ENCODE measurements at regions not wholly inside any gene's neighbourhood (a gene's known extent, or its start where the extent isn't known, plus 50 kb on each side); places are given as distances from the start of the nearest gene placed in this dataset.

DNA sequence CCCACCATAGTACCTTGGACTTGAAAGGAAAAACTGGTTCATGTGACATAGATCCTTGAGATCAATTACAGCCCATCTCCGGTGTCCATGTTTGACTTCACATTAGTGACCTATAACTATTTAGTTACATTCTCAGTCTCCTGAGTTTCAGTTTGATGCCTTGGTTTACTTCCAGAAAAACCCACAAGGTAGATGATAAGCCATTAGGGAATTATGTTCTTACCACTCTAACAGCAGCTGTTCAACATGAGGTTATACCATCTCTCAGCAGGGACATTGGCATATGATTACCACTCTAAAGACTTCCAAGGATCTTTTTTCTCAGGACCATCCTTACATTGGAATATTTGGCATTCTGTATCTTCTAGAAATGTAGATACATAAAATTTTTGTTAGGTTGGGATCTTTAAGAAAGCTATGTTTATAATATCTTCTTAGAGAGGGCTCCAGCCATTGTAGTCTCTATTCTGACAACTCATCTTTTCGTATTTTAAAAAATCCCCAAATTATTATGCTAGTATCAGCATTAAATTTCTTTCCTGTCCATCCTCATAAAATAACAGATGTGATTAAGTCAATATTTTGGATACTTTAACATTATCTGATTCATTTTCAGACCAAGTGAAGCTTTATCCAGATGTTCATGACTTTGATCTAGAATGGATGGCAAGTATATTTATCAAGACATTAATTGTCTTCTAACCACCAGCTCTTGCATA is 258.9 kb downstream of the RDH14 start:
- Histone ChIP-seq H3K4me2 (no peak overlapping the region), H4K20me1 (replicated peaks; ENCODE audit: insufficient read depth) (no peaks in the 10 kb centered on the region), H3K4me1 (ENCODE audit: insufficient read depth) (peaks cover 4% of the 10 kb centered on the region; the same call in 1 of the 2 replicates), H2AFZ (no peak overlapping the region), H3K4me3 (no peak overlapping the region), H3K9me2 (ENCODE audit: insufficient read depth) (no peaks in the 10 kb centered on the region; the same call in 1 of the 2 replicates), H3K27ac (ENCODE audit: low read depth) (no peak overlapping the region), H3K79me2 (replicated peaks; ENCODE audit: insufficient read depth) (no peaks in the 10 kb centered on the region), H3F3A (replicated peaks; ENCODE audit: low read depth) (no peaks in the 10 kb centered on the region), H3K36me3 (ENCODE audit: insufficient read depth) (no peaks in the 10 kb centered on the region), H3K27me3 (ENCODE audit: insufficient read depth) (no peaks in the 10 kb centered on the region)
- Mint-ChIP-seq H3K9me3 (peaks cover 4% of the 10 kb centered on the region; the same call in 1 of the 3 replicates), H3K4me3 (no peak overlapping the region), H3K27me3 (ENCODE audit: insufficient read depth, low read depth, poor library complexity) (peaks cover 2% of the 10 kb centered on the region), H3K27ac (no peak overlapping the region), H3K36me3 (ENCODE audit: low read depth) (no peaks in the 10 kb centered on the region), H3K4me1 (peaks cover 3% of the 10 kb centered on the region; the same call in 1 of the 3 replicates)
- no peak for DNase-seq (ENCODE audit: low spot score)
- ATAC-seq = no peak
- TF ChIP-seq POLR2AphosphoS5 (IDR thresholded peaks at IDR 0.05; ENCODE audit: low read depth) (no peak), NANOG (IDR thresholded peaks at IDR 0.05; ENCODE audit: borderline replicate concordance) (no peak), JUNB (IDR thresholded peaks at IDR 0.05; ENCODE audit: unreplicated experiment) (no peak), STAT1 (IDR thresholded peaks at IDR 0.05; ENCODE audit: unreplicated experiment) (no peak), EZH2 (IDR thresholded peaks at IDR 0.05; ENCODE audit: low read depth, unreplicated experiment) (no peak), ZNF114 (CRISPR knock-in tag; IDR thresholded peaks at IDR 0.05) (no peak), CREB1 (CRISPR knock-in tag; IDR thresholded peaks at IDR 0.05; ENCODE audit: low read depth) (no peak), ZNF331 (CRISPR knock-in tag; IDR thresholded peaks at IDR 0.05; ENCODE audit: low read depth) (no peak), EZH2phosphoT487 (IDR thresholded peaks at IDR 0.05; ENCODE audit: unreplicated experiment) (no peak)
- TF ChIP-seq, protein P1, sequence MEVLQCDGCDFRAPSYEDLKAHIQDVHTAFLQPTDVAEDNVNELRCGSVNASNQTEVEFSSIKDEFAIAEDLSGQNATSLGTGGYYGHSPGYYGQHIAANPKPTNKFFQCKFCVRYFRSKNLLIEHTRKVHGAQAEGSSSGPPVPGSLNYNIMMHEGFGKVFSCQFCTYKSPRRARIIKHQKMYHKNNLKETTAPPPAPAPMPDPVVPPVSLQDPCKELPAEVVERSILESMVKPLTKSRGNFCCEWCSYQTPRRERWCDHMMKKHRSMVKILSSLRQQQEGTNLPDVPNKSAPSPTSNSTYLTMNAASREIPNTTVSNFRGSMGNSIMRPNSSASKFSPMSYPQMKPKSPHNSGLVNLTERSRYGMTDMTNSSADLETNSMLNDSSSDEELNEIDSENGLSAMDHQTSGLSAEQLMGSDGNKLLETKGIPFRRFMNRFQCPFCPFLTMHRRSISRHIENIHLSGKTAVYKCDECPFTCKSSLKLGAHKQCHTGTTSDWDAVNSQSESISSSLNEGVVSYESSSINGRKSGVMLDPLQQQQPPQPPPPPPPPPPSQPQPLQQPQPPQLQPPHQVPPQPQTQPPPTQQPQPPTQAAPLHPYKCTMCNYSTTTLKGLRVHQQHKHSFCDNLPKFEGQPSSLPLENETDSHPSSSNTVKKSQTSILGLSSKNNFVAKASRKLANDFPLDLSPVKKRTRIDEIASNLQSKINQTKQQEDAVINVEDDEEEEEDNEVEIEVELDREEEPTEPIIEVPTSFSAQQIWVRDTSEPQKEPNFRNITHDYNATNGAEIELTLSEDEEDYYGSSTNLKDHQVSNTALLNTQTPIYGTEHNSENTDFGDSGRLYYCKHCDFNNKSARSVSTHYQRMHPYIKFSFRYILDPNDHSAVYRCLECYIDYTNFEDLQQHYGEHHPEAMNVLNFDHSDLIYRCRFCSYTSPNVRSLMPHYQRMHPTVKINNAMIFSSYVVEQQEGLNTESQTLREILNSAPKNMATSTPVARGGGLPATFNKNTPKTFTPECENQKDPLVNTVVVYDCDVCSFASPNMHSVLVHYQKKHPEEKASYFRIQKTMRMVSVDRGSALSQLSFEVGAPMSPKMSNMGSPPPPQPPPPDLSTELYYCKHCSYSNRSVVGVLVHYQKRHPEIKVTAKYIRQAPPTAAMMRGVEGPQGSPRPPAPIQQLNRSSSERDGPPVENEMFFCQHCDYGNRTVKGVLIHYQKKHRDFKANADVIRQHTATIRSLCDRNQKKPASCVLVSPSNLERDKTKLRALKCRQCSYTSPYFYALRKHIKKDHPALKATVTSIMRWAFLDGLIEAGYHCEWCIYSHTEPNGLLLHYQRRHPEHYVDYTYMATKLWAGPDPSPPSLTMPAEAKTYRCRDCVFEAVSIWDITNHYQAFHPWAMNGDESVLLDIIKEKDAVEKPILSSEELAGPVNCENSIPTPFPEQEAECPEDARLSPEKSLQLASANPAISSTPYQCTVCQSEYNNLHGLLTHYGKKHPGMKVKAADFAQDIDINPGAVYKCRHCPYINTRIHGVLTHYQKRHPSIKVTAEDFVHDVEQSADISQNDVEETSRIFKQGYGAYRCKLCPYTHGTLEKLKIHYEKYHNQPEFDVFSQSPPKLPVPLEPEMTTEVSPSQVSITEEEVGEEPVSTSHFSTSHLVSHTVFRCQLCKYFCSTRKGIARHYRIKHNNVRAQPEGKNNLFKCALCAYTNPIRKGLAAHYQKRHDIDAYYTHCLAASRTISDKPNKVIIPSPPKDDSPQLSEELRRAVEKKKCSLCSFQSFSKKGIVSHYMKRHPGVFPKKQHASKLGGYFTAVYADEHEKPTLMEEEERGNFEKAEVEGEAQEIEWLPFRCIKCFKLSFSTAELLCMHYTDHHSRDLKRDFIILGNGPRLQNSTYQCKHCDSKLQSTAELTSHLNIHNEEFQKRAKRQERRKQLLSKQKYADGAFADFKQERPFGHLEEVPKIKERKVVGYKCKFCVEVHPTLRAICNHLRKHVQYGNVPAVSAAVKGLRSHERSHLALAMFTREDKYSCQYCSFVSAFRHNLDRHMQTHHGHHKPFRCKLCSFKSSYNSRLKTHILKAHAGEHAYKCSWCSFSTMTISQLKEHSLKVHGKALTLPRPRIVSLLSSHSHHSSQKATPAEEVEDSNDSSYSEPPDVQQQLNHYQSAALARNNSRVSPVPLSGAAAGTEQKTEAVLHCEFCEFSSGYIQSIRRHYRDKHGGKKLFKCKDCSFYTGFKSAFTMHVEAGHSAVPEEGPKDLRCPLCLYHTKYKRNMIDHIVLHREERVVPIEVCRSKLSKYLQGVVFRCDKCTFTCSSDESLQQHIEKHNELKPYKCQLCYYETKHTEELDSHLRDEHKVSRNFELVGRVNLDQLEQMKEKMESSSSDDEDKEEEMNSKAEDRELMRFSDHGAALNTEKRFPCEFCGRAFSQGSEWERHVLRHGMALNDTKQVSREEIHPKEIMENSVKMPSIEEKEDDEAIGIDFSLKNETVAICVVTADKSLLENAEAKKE (CRISPR knock-in tag; IDR thresholded peaks at IDR 0.05) = no peak
- TF ChIP-seq, protein P2, sequence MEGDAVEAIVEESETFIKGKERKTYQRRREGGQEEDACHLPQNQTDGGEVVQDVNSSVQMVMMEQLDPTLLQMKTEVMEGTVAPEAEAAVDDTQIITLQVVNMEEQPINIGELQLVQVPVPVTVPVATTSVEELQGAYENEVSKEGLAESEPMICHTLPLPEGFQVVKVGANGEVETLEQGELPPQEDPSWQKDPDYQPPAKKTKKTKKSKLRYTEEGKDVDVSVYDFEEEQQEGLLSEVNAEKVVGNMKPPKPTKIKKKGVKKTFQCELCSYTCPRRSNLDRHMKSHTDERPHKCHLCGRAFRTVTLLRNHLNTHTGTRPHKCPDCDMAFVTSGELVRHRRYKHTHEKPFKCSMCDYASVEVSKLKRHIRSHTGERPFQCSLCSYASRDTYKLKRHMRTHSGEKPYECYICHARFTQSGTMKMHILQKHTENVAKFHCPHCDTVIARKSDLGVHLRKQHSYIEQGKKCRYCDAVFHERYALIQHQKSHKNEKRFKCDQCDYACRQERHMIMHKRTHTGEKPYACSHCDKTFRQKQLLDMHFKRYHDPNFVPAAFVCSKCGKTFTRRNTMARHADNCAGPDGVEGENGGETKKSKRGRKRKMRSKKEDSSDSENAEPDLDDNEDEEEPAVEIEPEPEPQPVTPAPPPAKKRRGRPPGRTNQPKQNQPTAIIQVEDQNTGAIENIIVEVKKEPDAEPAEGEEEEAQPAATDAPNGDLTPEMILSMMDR (conservative IDR thresholded peaks at IDR 0.05; ENCODE audit: low read depth in 2 of 2) = no peak
- TF ChIP-seq, protein P3, sequence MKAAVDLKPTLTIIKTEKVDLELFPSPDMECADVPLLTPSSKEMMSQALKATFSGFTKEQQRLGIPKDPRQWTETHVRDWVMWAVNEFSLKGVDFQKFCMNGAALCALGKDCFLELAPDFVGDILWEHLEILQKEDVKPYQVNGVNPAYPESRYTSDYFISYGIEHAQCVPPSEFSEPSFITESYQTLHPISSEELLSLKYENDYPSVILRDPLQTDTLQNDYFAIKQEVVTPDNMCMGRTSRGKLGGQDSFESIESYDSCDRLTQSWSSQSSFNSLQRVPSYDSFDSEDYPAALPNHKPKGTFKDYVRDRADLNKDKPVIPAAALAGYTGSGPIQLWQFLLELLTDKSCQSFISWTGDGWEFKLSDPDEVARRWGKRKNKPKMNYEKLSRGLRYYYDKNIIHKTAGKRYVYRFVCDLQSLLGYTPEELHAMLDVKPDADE (IDR thresholded peaks at IDR 0.05) = no peak
- TF ChIP-seq, protein P4, sequence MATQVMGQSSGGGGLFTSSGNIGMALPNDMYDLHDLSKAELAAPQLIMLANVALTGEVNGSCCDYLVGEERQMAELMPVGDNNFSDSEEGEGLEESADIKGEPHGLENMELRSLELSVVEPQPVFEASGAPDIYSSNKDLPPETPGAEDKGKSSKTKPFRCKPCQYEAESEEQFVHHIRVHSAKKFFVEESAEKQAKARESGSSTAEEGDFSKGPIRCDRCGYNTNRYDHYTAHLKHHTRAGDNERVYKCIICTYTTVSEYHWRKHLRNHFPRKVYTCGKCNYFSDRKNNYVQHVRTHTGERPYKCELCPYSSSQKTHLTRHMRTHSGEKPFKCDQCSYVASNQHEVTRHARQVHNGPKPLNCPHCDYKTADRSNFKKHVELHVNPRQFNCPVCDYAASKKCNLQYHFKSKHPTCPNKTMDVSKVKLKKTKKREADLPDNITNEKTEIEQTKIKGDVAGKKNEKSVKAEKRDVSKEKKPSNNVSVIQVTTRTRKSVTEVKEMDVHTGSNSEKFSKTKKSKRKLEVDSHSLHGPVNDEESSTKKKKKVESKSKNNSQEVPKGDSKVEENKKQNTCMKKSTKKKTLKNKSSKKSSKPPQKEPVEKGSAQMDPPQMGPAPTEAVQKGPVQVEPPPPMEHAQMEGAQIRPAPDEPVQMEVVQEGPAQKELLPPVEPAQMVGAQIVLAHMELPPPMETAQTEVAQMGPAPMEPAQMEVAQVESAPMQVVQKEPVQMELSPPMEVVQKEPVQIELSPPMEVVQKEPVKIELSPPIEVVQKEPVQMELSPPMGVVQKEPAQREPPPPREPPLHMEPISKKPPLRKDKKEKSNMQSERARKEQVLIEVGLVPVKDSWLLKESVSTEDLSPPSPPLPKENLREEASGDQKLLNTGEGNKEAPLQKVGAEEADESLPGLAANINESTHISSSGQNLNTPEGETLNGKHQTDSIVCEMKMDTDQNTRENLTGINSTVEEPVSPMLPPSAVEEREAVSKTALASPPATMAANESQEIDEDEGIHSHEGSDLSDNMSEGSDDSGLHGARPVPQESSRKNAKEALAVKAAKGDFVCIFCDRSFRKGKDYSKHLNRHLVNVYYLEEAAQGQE (IDR thresholded peaks at IDR 0.05; ENCODE audit: unreplicated experiment) = no peak
